GM12878 (cell line): ENCODE measurements at regions not wholly inside any gene's neighbourhood (a gene's known extent, or its start where the extent isn't known, plus 50 kb on each side); places are given as distances from the start of the nearest gene placed in this dataset.

Source experiments
- ATAC-seq: fragments of 200-7000 bp; cut with Tn5 transposase; 3 replicates; pipeline ENCODE4 v1.9.1; 2020; ENCODE audit warnings: mild to moderate bottlenecking, moderate library complexity
- BruUV-seq: library from RNA; stranded (reverse); fragments of 400-500 nt; replicated peaks from 2 replicates; lab custom pipeline; 2021; lab: Mats Ljungman, UMichigan
- CTCF ChIA-PET: fragments of 300-600 bp; sonication (Branson Sonifier 250); formaldehyde crosslinking; extraction: SDS; loops from one replicate; lab custom pipeline; 2021; ENCODE audit warnings: inconsistent platforms; lab: Yijun Ruan, JAX
- POLR2A ChIA-PET: fragments of 350-600 bp; formaldehyde crosslinking; extraction: SDS; loops from one replicate; lab custom pipeline; 2021; ENCODE audit warnings: inconsistent platforms; lab: Charles Lee
- RAD21 ChIA-PET: fragments of 300-600 bp; sonication (Branson Sonifier 250); formaldehyde crosslinking; loops from one replicate; lab custom pipeline; 2023; ENCODE audit warnings: antibody characterized with exemption; ENCODE audit not compliant: unreplicated experiment; lab: Charles Lee
- SMC1A ChIA-PET: fragments of 300-600 bp; sonication (Branson Sonifier 250); formaldehyde crosslinking; loops from one replicate; lab custom pipeline; 2023; ENCODE audit not compliant: unreplicated experiment, uncharacterized antibody; lab: Charles Lee
- DNase-seq: peaks from one replicate; pipeline ENCODE4 v3.0.0-alpha.2; 2011; ENCODE audit warnings: low read depth, low spot score
- FAIRE-seq: peaks from 3 replicates; lab custom pipeline; 2011; peaks lifted over from hg19 to GRCh38; lab: Jason Lieb, UNC
- H2AFZ ChIP-seq: 2 replicates; pipeline ENCODE4 v1.6.0; 2011; ENCODE audit warnings: low read depth, low read length, control low read depth; ENCODE audit not compliant: control insufficient read depth
- H3K27ac ChIP-seq: 2 replicates; pipeline ENCODE4 v1.5.1; 2011; ENCODE audit warnings: control low read depth; ENCODE audit not compliant: control insufficient read depth, insufficient read depth
- H3K27me3 ChIP-seq, 2 experiments: replicated peaks in 1 of 2; 2 replicates each; pipeline versions ENCODE4 v1.6.0 to v1.6.1; 2011; ENCODE audit warnings: low read length in 1 of 2; ENCODE audit not compliant: control insufficient read depth in 2 of 2, insufficient read depth in 2 of 2
- H3K36me3 ChIP-seq, 2 experiments: 2 replicates each; pipeline ENCODE4 v1.5.1; 2011; ENCODE audit warnings: low read length in 1 of 2; ENCODE audit not compliant: control insufficient read depth in 2 of 2, insufficient read depth in 2 of 2
- H3K4me1 ChIP-seq: 2 replicates; pipeline ENCODE4 v1.6.1; 2011; ENCODE audit warnings: mild to moderate bottlenecking, low read length, moderate library complexity, mixed read lengths; ENCODE audit not compliant: control insufficient read depth, insufficient read depth
- H3K4me2 ChIP-seq: 2 replicates; pipeline ENCODE4 v1.6.0; 2011; ENCODE audit warnings: control low read depth; ENCODE audit not compliant: control insufficient read depth, insufficient read depth
- H3K4me3 ChIP-seq: fragments of 200-600 bp; sonication (generic); 2 replicates; pipeline ENCODE4 v1.5.1; 2016
- H3K79me2 ChIP-seq: 2 replicates; pipeline ENCODE4 v1.6.0; 2011; ENCODE audit warnings: low read length; ENCODE audit not compliant: control insufficient read depth, insufficient read depth
- H3K9ac ChIP-seq: 2 replicates; pipeline ENCODE4 v1.8.0; 2011; ENCODE audit warnings: low read length, control low read depth, mixed read lengths; ENCODE audit not compliant: control insufficient read depth, insufficient read depth
- H3K9me3 ChIP-seq: replicated peaks from 3 replicates; pipeline ENCODE4 v1.5.1; 2011; ENCODE audit warnings: mild to moderate bottlenecking, low read length; ENCODE audit not compliant: control insufficient read depth, insufficient read depth
- H4K20me1 ChIP-seq: 2 replicates; pipeline ENCODE4 v1.6.0; 2011; ENCODE audit not compliant: control insufficient read depth, insufficient read depth
- ASH2L ChIP-seq: fragments of 300-600, 200-600 bp; sonication (generic); IDR thresholded peaks from 2 replicates; pipeline ENCODE4 v1.6.1; 2017; ENCODE audit warnings: low read depth, mild to moderate bottlenecking, borderline replicate concordance
- BRCA1 ChIP-seq: IDR thresholded peaks from 2 replicates; pipeline ENCODE4 v1.6.1; 2011; ENCODE audit warnings: low read depth, low read length, improper control_type of control experiment
- HDAC6 ChIP-seq: fragments of 200-600 bp; sonication (generic); IDR thresholded peaks from one replicate; pipeline ENCODE4 v1.8.0; 2017; ENCODE audit warnings: antibody characterized with exemption; ENCODE audit not compliant: unreplicated experiment
- IRF3 ChIP-seq: fragments of 450-650 bp; IDR thresholded peaks from 2 replicates; pipeline ENCODE4 v1.6.1; 2014; ENCODE audit warnings: mild to moderate bottlenecking
- KAT2A ChIP-seq: conservative IDR thresholded peaks from 2 replicates; pipeline ENCODE4 v1.6.1; 2011; ENCODE audit warnings: low read depth, low read length; ENCODE audit not compliant: control insufficient read depth
- NFYA ChIP-seq: IDR thresholded peaks from 2 replicates; pipeline ENCODE4 v1.6.1; 2011; ENCODE audit warnings: low read depth, mild to moderate bottlenecking, low read length, improper control_type of control experiment, borderline replicate concordance
- NR2C2 ChIP-seq: IDR thresholded peaks from 2 replicates; pipeline ENCODE4 v1.6.1; 2011; ENCODE audit warnings: borderline replicate concordance, low read depth; ENCODE audit not compliant: control insufficient read depth, insufficient read length
- SPI1 ChIP-seq: IDR thresholded peaks from 2 replicates; pipeline ENCODE4 v1.6.1; 2011; ENCODE audit warnings: low read depth, mild to moderate bottlenecking, low read length, moderate library complexity, borderline replicate concordance; ENCODE audit not compliant: insufficient read depth
- STAT3 ChIP-seq: IDR thresholded peaks from 2 replicates; pipeline ENCODE4 v1.6.1; 2011; ENCODE audit warnings: low read depth, low read length, improper control_type of control experiment
- ZBED1 ChIP-seq: IDR thresholded peaks from 2 replicates; pipeline ENCODE4 v1.6.1; 2016; ENCODE audit warnings: borderline replicate concordance
- WGBS: methylation state at CpG from one replicate; pipeline ENCODE4 v1.1.6; 2016; ENCODE audit warnings: low lambda C conversion rate; ENCODE audit not compliant: insufficient replicate concordance, insufficient coverage; ENCODE audit errors: missing lambda C conversion rate; 5-methylcytosine and 5-hydroxymethylcytosine counted together
- in situ Hi-C: fragments of 300-500 bp; cut with MboI; formaldehyde crosslinking; loops from 9 replicates; pipeline ENCODE4 v1.14.3; 2018; ENCODE audit warnings: mixed read lengths
- intact Hi-C: fragments of 100-400 bp; cut with micrococcal nuclease; formaldehyde crosslinking; loops from one replicate; pipeline ENCODE4 v1.14.2; 2022; ENCODE audit not compliant: unreplicated experiment
- TF ChIP-seq, protein P1 (sequence below): IDR thresholded peaks from 2 replicates; pipeline ENCODE4 v1.6.1; 2012; ENCODE audit warnings: low read depth, low read length, improper control_type of control experiment
- TF ChIP-seq, protein P2 (sequence below): IDR thresholded peaks from 2 replicates; pipeline ENCODE4 v1.6.1; 2011; ENCODE audit warnings: low read depth, mild to moderate bottlenecking, low read length, moderate library complexity, borderline replicate concordance; ENCODE audit errors: extremely low read depth

- in situ Hi-C loops: no loop called here
- Histone ChIP-seq H3K79me2 (no peaks in the 10 kb centered on the region), H3K27ac (no peak overlapping the region), H3K4me2 (no peak overlapping the region), H3K9me3 (no peaks in the 10 kb centered on the region), H3K4me1 (no peaks in the 10 kb centered on the region), H2AFZ (no peak overlapping the region), H3K9ac (no peak overlapping the region), H3K4me3 (no peak overlapping the region), H3K36me3 (no peaks in the 10 kb centered on the region), H3K27me3 (no peaks in the 10 kb centered on the region), H4K20me1 (no peaks in the 10 kb centered on the region)
- RAD21 ChIA-PET: no interaction called here
- ATAC-seq (no peak), DNase-seq (no peak), FAIRE-seq (no peak)
- SMC1A ChIA-PET: no interaction called here
- TF ChIP-seq, protein P1, sequence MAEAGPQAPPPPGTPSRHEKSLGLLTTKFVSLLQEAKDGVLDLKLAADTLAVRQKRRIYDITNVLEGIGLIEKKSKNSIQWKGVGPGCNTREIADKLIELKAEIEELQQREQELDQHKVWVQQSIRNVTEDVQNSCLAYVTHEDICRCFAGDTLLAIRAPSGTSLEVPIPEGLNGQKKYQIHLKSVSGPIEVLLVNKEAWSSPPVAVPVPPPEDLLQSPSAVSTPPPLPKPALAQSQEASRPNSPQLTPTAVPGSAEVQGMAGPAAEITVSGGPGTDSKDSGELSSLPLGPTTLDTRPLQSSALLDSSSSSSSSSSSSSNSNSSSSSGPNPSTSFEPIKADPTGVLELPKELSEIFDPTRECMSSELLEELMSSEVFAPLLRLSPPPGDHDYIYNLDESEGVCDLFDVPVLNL: no peak
- TF ChIP-seq BRCA1 (no peak), STAT3 (no peak), KAT2A (no peak), NFYA (no peak), ZBED1 (no peak), HDAC6 (no peak), SPI1 (no peak), IRF3 (no peak), NR2C2 (no peak), ASH2L (no peak)
- TF ChIP-seq, protein P2, sequence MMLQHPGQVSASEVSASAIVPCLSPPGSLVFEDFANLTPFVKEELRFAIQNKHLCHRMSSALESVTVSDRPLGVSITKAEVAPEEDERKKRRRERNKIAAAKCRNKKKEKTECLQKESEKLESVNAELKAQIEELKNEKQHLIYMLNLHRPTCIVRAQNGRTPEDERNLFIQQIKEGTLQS: no peak
- WGBS: 2% methylated on average over 2 of the region's 2 CpGs
- CTCF ChIA-PET: no interaction called here
- no TSS peak for BruUV-seq
- POLR2A ChIA-PET: no interaction called here
- intact Hi-C loops: no loop called here
These were observed 59.3 kb upstream of the NDP start for GRCh38 chrX:44032479-44032878.
